H1 (cell line): ENCODE measurements at regions not wholly inside any gene's neighbourhood (a gene's known extent, or its start where the extent isn't known, plus 50 kb on each side); places are given as distances from the start of the nearest gene placed in this dataset.

Experiments
- CTCF ChIA-PET: fragments of 300-600 bp; sonication (Branson Sonifier 250); formaldehyde crosslinking; loops from one replicate; lab custom pipeline; 2021; ENCODE audit not compliant: partially characterized antibody; lab: Charles Lee
- POLR2A ChIA-PET: fragments of 300-600 bp; sonication (Branson Sonifier 250); formaldehyde crosslinking; loops from one replicate; lab custom pipeline; 2021; ENCODE audit warnings: inconsistent platforms; ENCODE audit not compliant: partially characterized antibody; lab: Charles Lee
- DNase-seq, 2 experiments: peaks; one replicate each; pipeline versions ENCODE4 v3.0.0 to v3.0.0-alpha.2; 2010 to 2022; ENCODE audit warnings: low spot score in 2 of 2, low read depth in 1 of 2, mixed read lengths in 1 of 2
- FAIRE-seq: peaks from 2 replicates; lab custom pipeline; 2011; peaks lifted over from hg19 to GRCh38; lab: Jason Lieb, UNC
- H2AFZ ChIP-seq: 2 replicates; pipeline ENCODE4 v1.8.1; 2012; ENCODE audit warnings: low read length, inconsistent platforms
- H2AK5ac ChIP-seq: 2 replicates; pipeline ENCODE4 v1.6.1; 2013; ENCODE audit warnings: low read depth, low read length
- H2BK120ac ChIP-seq: replicated peaks from 2 replicates; pipeline ENCODE3; 2013; ENCODE audit warnings: low read depth, low read length, inconsistent platforms
- H2BK12ac ChIP-seq: 2 replicates; pipeline ENCODE4 v1.6.1; 2013; ENCODE audit warnings: low read depth, low read length
- H2BK15ac ChIP-seq: 2 replicates; pipeline ENCODE4 v1.6.1; 2013; ENCODE audit warnings: low read length
- H2BK20ac ChIP-seq: 2 replicates; pipeline ENCODE4 v1.6.1; 2013; ENCODE audit warnings: low read length
- H2BK5ac ChIP-seq: 2 replicates; pipeline ENCODE4 v1.6.1; 2013; ENCODE audit warnings: low read depth, low read length
- H3K14ac ChIP-seq: 2 replicates; pipeline ENCODE4 v1.6.1; 2013; ENCODE audit warnings: inconsistent platforms; ENCODE audit not compliant: insufficient read length
- H3K18ac ChIP-seq: 2 replicates; pipeline ENCODE4 v1.6.1; 2013; ENCODE audit warnings: low read length; ENCODE audit errors: extremely low read depth
- H3K23ac ChIP-seq: 2 replicates; pipeline ENCODE4 v1.6.1; 2013; ENCODE audit warnings: inconsistent platforms; ENCODE audit not compliant: insufficient read length
- H3K23me2 ChIP-seq: 2 replicates; pipeline ENCODE4 v1.6.1; 2013; ENCODE audit warnings: low read depth, low read length
- H3K27ac ChIP-seq: 2 replicates; pipeline ENCODE4 v1.6.1; 2011; ENCODE audit warnings: low read depth, low read length, inconsistent platforms
- H3K27me3 ChIP-seq, 4 experiments: replicated peaks in 1 of 4; 1 replicate in 1 of 4; 2 replicates in 3 of 4; pipeline versions ENCODE4 v1.6.1 to v1.8.1; 2011 to 2013; ENCODE audit warnings: low read length in 3 of 4, mild to moderate bottlenecking in 3 of 4, inconsistent platforms in 2 of 4, mixed read lengths in 2 of 4, moderate library complexity in 1 of 4; ENCODE audit not compliant: control insufficient read depth in 3 of 4, insufficient read depth in 3 of 4; ENCODE audit errors: extremely low read depth in 1 of 4
- H3K36me3 ChIP-seq, 4 experiments: 2 replicates each; pipeline versions ENCODE4 v1.6.1 to v1.8.1; 2011 to 2013; ENCODE audit warnings: mild to moderate bottlenecking in 4 of 4, low read length in 3 of 4, moderate library complexity in 2 of 4, control low read depth in 1 of 4, inconsistent platforms in 1 of 4; ENCODE audit not compliant: insufficient read depth in 4 of 4, control insufficient read depth in 2 of 4
- H3K4ac ChIP-seq: replicated peaks from 2 replicates; pipeline ENCODE3; 2013; ENCODE audit warnings: low read length, low read depth, mixed read lengths, inconsistent platforms; ENCODE audit not compliant: insufficient read length
- H3K4me1 ChIP-seq, 4 experiments: replicated peaks in 1 of 4; 1 replicate in 1 of 4; 2 replicates in 3 of 4; pipeline versions ENCODE4 v1.6.1 to v1.8.1; 2011 to 2013; ENCODE audit warnings: low read length in 3 of 4, inconsistent platforms in 2 of 4, mixed read lengths in 1 of 4; ENCODE audit not compliant: insufficient read depth in 4 of 4, control insufficient read depth in 3 of 4
- H3K4me2 ChIP-seq, 2 experiments: 2 replicates each; pipeline versions ENCODE4 v1.6.1 to v1.8.1; 2011 to 2013; ENCODE audit warnings: low read depth in 2 of 2, low read length in 2 of 2, control low read depth in 1 of 2, inconsistent platforms in 1 of 2, mild to moderate bottlenecking in 1 of 2; ENCODE audit not compliant: insufficient read depth in 1 of 2
- H3K4me3 ChIP-seq, 4 experiments: fragments of 200-600, 300-600 bp in 1 of 4; sonication (generic), shearing (Covaris generic), sonication (Bioruptor Twin) in 1 of 4; 2 replicates each; pipeline versions ENCODE4 v1.5.1 to v1.8.1; 2011 to 2016; ENCODE audit warnings: low read length in 4 of 4, low read depth in 3 of 4, control low read depth in 2 of 4, inconsistent platforms in 2 of 4, mild to moderate bottlenecking in 2 of 4, mixed read lengths in 1 of 4, moderate library complexity in 1 of 4; ENCODE audit not compliant: insufficient read depth in 2 of 4; ENCODE audit errors: extremely low read depth in 1 of 4
- H3K56ac ChIP-seq: replicated peaks from 2 replicates; pipeline ENCODE3; 2013; ENCODE audit warnings: low read depth, mild to moderate bottlenecking, mixed read lengths, low read length, inconsistent platforms; ENCODE audit not compliant: insufficient read length
- H3K79me1 ChIP-seq: 2 replicates; pipeline ENCODE4 v1.6.1; 2013; ENCODE audit warnings: low read depth, low read length, control low read depth
- H3K79me2 ChIP-seq, 2 experiments: 2 replicates each; pipeline versions ENCODE4 v1.6.1 to v1.8.1; 2012 to 2013; ENCODE audit warnings: low read length in 2 of 2, mild to moderate bottlenecking in 2 of 2, inconsistent platforms in 1 of 2; ENCODE audit not compliant: insufficient read depth in 2 of 2, control insufficient read depth in 1 of 2
- H3K9ac ChIP-seq, 4 experiments: replicated peaks in 1 of 4; 1 replicate in 1 of 4; 2 replicates in 3 of 4; pipeline versions ENCODE4 v1.6.1 to v1.8.1; 2011 to 2013; ENCODE audit warnings: low read depth in 3 of 4, low read length in 3 of 4, control low read depth in 2 of 4, mild to moderate bottlenecking in 2 of 4, moderate library complexity in 2 of 4, inconsistent platforms in 1 of 4; ENCODE audit errors: extremely low read depth in 1 of 4
- H3K9me3 ChIP-seq, 2 experiments: 2 replicates each; pipeline versions ENCODE4 v1.6.1 to v1.8.1; 2012 to 2013; ENCODE audit warnings: mild to moderate bottlenecking in 2 of 2, moderate library complexity in 2 of 2, control low read depth in 1 of 2, inconsistent platforms in 1 of 2, low read depth in 1 of 2, low read length in 1 of 2, mixed read lengths in 1 of 2; ENCODE audit not compliant: insufficient read depth in 2 of 2
- H4K20me1 ChIP-seq, 2 experiments: replicated peaks in 1 of 2; 2 replicates each; pipeline versions ENCODE3 to v1.8.1; 2011 to 2013; ENCODE audit warnings: inconsistent platforms in 2 of 2, low read length in 2 of 2, mild to moderate bottlenecking in 1 of 2; ENCODE audit not compliant: insufficient read depth in 2 of 2, control insufficient read depth in 1 of 2
- H4K5ac ChIP-seq: 2 replicates; pipeline ENCODE4 v1.6.1; 2013; ENCODE audit warnings: low read length, low read depth, mixed read lengths, inconsistent platforms; ENCODE audit not compliant: insufficient read length
- H4K8ac ChIP-seq: 2 replicates; pipeline ENCODE4 v1.8.0; 2013; ENCODE audit warnings: mild to moderate bottlenecking, moderate library complexity, low read length, inconsistent platforms; ENCODE audit not compliant: insufficient read depth; ENCODE audit errors: extremely low read depth
- H4K91ac ChIP-seq: replicated peaks from 2 replicates; pipeline ENCODE3; 2013; ENCODE audit warnings: low read length, mixed read lengths, inconsistent platforms; ENCODE audit not compliant: insufficient read length
- CHD2 ChIP-seq: IDR thresholded peaks from 2 replicates; pipeline ENCODE4 v1.6.1; 2012; ENCODE audit warnings: low read length, improper control_type of control experiment
- EGR1 ChIP-seq: IDR thresholded peaks from 2 replicates; pipeline ENCODE4 v1.6.1; 2011; ENCODE audit warnings: low read depth, low read length, borderline replicate concordance
- EZH2 ChIP-seq: fragments of 200-600 bp; sonication (generic); IDR thresholded peaks from 2 replicates; pipeline ENCODE4 v1.7.1; 2012; ENCODE audit warnings: low read depth, mild to moderate bottlenecking, moderate library complexity, low read length, inconsistent platforms; ENCODE audit not compliant: severe bottlenecking
- GABPA ChIP-seq: IDR thresholded peaks from 2 replicates; pipeline ENCODE4 v1.6.1; 2011; ENCODE audit warnings: mild to moderate bottlenecking, low read length, moderate library complexity, borderline replicate concordance; ENCODE audit not compliant: insufficient read depth
- KDM1A ChIP-seq: fragments of 200-600, 300-600 bp; sonication (generic); IDR thresholded peaks from 2 replicates; pipeline ENCODE4 v1.7.1; 2016; ENCODE audit warnings: mild to moderate bottlenecking, low read length, borderline replicate concordance
- KDM5A ChIP-seq: fragments of 200-600 bp; IDR thresholded peaks from 2 replicates; pipeline ENCODE4 v1.7.1; 2012; ENCODE audit warnings: mild to moderate bottlenecking, low read length, inconsistent platforms, mixed read lengths
- NANOG ChIP-seq: IDR thresholded peaks from 2 replicates; pipeline ENCODE4 v1.6.1; 2011; ENCODE audit warnings: low read length, low read depth, mild to moderate bottlenecking, inconsistent platforms; ENCODE audit not compliant: insufficient read depth, poor library complexity, severe bottlenecking
- POLR2A ChIP-seq, 2 experiments: IDR thresholded peaks; 1 replicate in 1 of 2; 2 replicates in 1 of 2; pipeline ENCODE4 v1.6.1; 2011; ENCODE audit warnings: low read depth in 2 of 2, low read length in 2 of 2, mild to moderate bottlenecking in 2 of 2; ENCODE audit errors: control extremely low read depth in 1 of 2
- POU5F1 ChIP-seq: IDR thresholded peaks from 2 replicates; pipeline ENCODE4 v1.6.1; 2011; ENCODE audit warnings: low read depth, mild to moderate bottlenecking, low read length, moderate library complexity
- RFX5 ChIP-seq: IDR thresholded peaks from 2 replicates; pipeline ENCODE4 v1.6.1; 2011; ENCODE audit warnings: low read depth, low read length, improper control_type of control experiment, borderline replicate concordance
- SP2 ChIP-seq: IDR thresholded peaks from 2 replicates; pipeline ENCODE4 v1.6.1; 2012; ENCODE audit warnings: mild to moderate bottlenecking, low read length, inconsistent platforms
- SUZ12 ChIP-seq: fragments of 200-600 bp; sonication (generic); IDR thresholded peaks from 2 replicates; pipeline ENCODE4 v1.6.1; 2012; ENCODE audit warnings: mild to moderate bottlenecking, inconsistent platforms, low read length, moderate library complexity, mixed read lengths
- TAF1 ChIP-seq: IDR thresholded peaks from 2 replicates; pipeline ENCODE4 v1.6.1; 2011; ENCODE audit warnings: mild to moderate bottlenecking, low read depth, low read length
- WGBS, 2 experiments: shearing (Covaris generic) in 1 of 2; methylation state at CpG; one replicate each; pipeline versions ENCODE4 v1.1.6 to v1.1.7; 2013 to 2015; ENCODE audit warnings: low lambda C conversion rate in 2 of 2, mixed read lengths in 2 of 2, inconsistent platforms in 1 of 2, low coverage in 1 of 2, missing lambda C conversion rate in 1 of 2; ENCODE audit not compliant: insufficient replicate concordance in 2 of 2, insufficient coverage in 1 of 2, insufficient read length in 1 of 2; ENCODE audit errors: extremely low coverage in 1 of 2, missing lambda C conversion rate in 1 of 2; 5-methylcytosine and 5-hydroxymethylcytosine counted together
- TF ChIP-seq, protein P1 (sequence below): IDR thresholded peaks from 2 replicates; pipeline ENCODE4 v1.6.1; 2012; ENCODE audit warnings: low read length, inconsistent platforms

DNA sequence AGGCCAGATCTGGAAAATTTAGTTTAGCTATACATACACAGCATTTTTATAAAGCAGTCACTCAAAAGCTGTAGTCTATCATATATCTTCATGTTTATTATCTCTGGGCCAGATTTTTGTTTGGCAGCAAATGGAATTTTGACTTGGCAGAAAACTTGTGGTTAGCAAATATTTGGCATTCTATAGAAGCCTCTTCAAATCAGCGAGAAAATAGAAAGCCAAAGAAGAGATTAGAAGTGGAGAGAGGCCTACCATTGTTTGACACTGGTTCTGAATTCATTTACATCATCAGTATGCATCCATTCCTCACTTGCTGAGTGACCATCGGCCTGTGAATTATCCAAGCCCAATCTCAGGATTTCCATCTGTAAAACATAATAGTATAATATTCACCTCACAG lies 1077.6 kb downstream of the GALC start:
- Histone ChIP-seq H3K27me3 (no peaks in the 10 kb centered on the region), H3K23me2 (no peaks in the 10 kb centered on the region), H3K14ac (no peak overlapping the region), H2BK120ac (no peak overlapping the region), H3K18ac (no peak overlapping the region), H3K4me3 (no peak overlapping the region), H2AFZ (no peak overlapping the region), H3K56ac (no peak overlapping the region), H2BK15ac (no peak overlapping the region), H4K20me1 (no peaks in the 10 kb centered on the region), H3K9me3 (no peaks in the 10 kb centered on the region), H3K4me2 (no peak overlapping the region), H3K23ac (no peak overlapping the region), H2BK12ac (no peak overlapping the region), H3K4me1 (no peaks in the 10 kb centered on the region), H2BK5ac (no peak overlapping the region), H3K9ac (no peak overlapping the region), H3K36me3 (no peaks in the 10 kb centered on the region), H3K27ac (no peak overlapping the region), H2BK20ac (no peak overlapping the region), H2AK5ac (no peak overlapping the region), H4K8ac (no peak overlapping the region), H4K91ac (no peak overlapping the region), H3K4ac (no peak overlapping the region), H4K5ac (no peak overlapping the region), H3K79me2 (no peaks in the 10 kb centered on the region), H3K79me1 (no peaks in the 10 kb centered on the region)
- DNase-seq (no peak), FAIRE-seq (no peak)
- POLR2A ChIA-PET: no interaction called here
- CTCF ChIA-PET: interaction anchor here (0.7 to 1.5 kb wide), 3 partner anchors 11 to 894 kb away, joined by 3 to 5 read pairs (median 3); no protein-coding TSS in a partner anchor
- 93% methylated on average over 2 of the region's 2 CpGs; no CpG with 5 or more reads in 1 of the 2 experiments for WGBS, 2 experiments
- TF ChIP-seq CHD2: no peak
- no peak for TF ChIP-seq SP2
- TF ChIP-seq POLR2A (IDR thresholded peaks at IDR 0.05; ENCODE audit: control extremely low read depth in 1 of 2, low read depth in 2 of 2, low read length in 2 of 2): no peak
- no peak for TF ChIP-seq TAF1
- no peak for TF ChIP-seq KDM5A
- no peak for TF ChIP-seq RFX5
- no peak for TF ChIP-seq POU5F1
- no peak for TF ChIP-seq KDM1A
- TF ChIP-seq EGR1: no peak
- no peak for TF ChIP-seq EZH2
- TF ChIP-seq NANOG: no peak
- TF ChIP-seq GABPA: no peak
- TF ChIP-seq, protein P1, sequence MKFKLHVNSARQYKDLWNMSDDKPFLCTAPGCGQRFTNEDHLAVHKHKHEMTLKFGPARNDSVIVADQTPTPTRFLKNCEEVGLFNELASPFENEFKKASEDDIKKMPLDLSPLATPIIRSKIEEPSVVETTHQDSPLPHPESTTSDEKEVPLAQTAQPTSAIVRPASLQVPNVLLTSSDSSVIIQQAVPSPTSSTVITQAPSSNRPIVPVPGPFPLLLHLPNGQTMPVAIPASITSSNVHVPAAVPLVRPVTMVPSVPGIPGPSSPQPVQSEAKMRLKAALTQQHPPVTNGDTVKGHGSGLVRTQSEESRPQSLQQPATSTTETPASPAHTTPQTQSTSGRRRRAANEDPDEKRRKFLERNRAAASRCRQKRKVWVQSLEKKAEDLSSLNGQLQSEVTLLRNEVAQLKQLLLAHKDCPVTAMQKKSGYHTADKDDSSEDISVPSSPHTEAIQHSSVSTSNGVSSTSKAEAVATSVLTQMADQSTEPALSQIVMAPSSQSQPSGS: no peak
- no peak for TF ChIP-seq SUZ12
